ENCODE measurements at regions not wholly inside any gene's neighbourhood (a gene's known extent, or its start where the extent isn't known, plus 50 kb on each side); places are given as distances from the start of the nearest gene placed in this dataset.

DNA sequence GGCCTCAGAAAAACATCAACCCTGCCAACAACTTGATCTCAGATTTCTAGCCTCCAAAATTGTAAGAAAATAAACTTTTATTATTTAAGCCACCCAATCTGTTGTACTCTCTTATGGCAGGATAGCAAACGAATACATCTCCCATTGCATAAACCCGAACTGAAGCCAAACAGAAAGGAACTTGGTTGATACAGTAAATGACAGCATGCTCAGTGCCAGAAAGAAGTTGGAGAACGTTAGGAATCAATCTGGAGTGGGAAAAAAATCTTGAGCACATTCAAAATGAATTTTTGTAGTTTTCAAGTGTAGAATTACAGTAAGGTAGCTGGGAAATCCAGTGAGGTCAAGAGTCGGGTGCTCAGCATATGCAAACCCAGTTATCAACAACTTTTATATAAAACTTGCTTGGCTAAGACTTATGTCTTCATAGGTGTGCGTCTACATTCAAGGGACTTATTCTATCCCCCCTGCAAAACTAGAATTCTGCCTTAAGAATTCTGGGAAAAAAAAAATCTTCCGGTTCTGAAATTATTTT is 157.5 kb upstream of the ANKRD50 start:
- H3K27ac ChIP-seq (ENCODE audit: low read depth, low read length) = no peak overlapping the region
- no peaks in the 10 kb centered on the region for H3K36me3 Mint-ChIP-seq
- intact Hi-C loops (cut with micrococcal nuclease) = no loop called here
- H3K9me3 ChIP-seq (ENCODE audit: control insufficient read depth in 1 of 2, low read length in 2 of 2) = no peaks in the 10 kb centered on the region
- H3K27me3 ChIP-seq (ENCODE audit: insufficient read depth, low read length) = no peaks in the 10 kb centered on the region
- H3K4me1 ChIP-seq (ENCODE audit: insufficient read depth, low read length) = no peaks in the 10 kb centered on the region
- ChIA-PET CTCF (ENCODE audit: partially characterized antibody) (no interaction called here), POLR2A (ENCODE audit: partially characterized antibody) (no interaction called here)
- H3K4me3 ChIP-seq (ENCODE audit: low read length in 2 of 2) = no peak overlapping the region
- DNase-seq = no peak
- peaks cover 0 to 8% (median 3%) of the 10 kb centered on the region in 8 donors for H3K9me3 Mint-ChIP-seq
- no peaks in the 10 kb centered on the region for H3K4me1 Mint-ChIP-seq
- no peak overlapping the region for H3K27ac Mint-ChIP-seq
- H3K36me3 ChIP-seq (ENCODE audit: insufficient read depth, low read length) = no peaks in the 10 kb centered on the region
- no peak overlapping the region for H3K4me3 Mint-ChIP-seq
- H3K27me3 Mint-ChIP-seq = no peaks in the 10 kb centered on the region

DNA sequence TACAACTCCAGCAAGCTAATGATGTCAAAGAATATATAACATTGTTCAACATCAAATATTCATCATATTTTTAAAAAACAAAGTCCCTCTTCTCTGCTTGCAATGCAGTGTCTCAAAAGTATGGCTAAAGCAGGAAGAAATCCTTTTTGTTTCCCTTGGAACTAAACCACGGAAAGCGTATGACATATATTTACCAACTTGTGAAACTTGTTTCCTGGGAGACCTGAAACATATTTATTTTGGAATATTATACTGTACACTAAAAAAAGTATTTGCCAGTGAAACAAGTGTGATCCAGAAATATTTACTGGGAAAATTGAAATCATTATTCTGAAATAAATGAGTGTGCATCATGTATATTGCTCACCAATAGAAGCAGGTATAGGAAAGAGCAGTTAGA is 156.0 kb upstream of the ANKRD50 start:
- no peaks in the 10 kb centered on the region for H3K4me1 ChIP-seq (ENCODE audit: insufficient read depth, low read length)
- H3K9me3 ChIP-seq (ENCODE audit: control insufficient read depth in 1 of 2, low read length in 2 of 2) = no peaks in the 10 kb centered on the region
- CTCF ChIA-PET (ENCODE audit: partially characterized antibody) = no interaction called here
- Mint-ChIP-seq H3K4me3 (no peak overlapping the region), H3K27ac (no peak overlapping the region), H3K4me1 (no peaks in the 10 kb centered on the region), H3K27me3 (no peaks in the 10 kb centered on the region), H3K36me3 (no peaks in the 10 kb centered on the region), H3K9me3 (peaks cover 0 to 7% (median 3%) of the 10 kb centered on the region in 8 donors)
- DNase-seq = no peak
- no peaks in the 10 kb centered on the region for H3K27me3 ChIP-seq (ENCODE audit: insufficient read depth, low read length)
- intact Hi-C loops (cut with micrococcal nuclease) = no loop called here
- no peak overlapping the region for H3K27ac ChIP-seq (ENCODE audit: low read depth, low read length)
- no peaks in the 10 kb centered on the region for H3K36me3 ChIP-seq (ENCODE audit: insufficient read depth, low read length)
- no peak overlapping the region for H3K4me3 ChIP-seq (ENCODE audit: low read length in 2 of 2)
- POLR2A ChIA-PET (ENCODE audit: partially characterized antibody) = no interaction called here

DNA sequence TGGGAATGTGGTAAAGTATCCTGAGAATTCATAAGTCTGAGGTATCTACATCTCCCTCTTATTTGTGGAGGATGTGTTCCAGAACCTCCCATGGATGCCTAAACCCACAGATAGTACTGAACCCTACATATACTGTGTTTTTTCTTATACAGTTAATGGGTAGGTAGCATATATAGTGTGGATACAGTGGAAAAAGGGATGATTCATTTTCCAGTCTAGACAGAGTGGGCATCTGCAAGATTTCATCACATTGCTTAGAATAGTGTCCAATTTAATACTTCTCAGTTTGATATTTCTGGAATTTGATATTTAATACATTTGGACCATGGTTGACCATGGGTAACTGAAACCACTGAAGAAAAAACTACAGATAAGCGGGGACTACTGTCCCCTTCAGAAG is 155.0 kb upstream of the ANKRD50 start:
- H3K36me3 Mint-ChIP-seq = no peaks in the 10 kb centered on the region
- no peaks in the 10 kb centered on the region for H3K36me3 ChIP-seq (ENCODE audit: insufficient read depth, low read length)
- intact Hi-C loops (cut with micrococcal nuclease) = no loop called here
- no peaks in the 10 kb centered on the region for H3K27me3 ChIP-seq (ENCODE audit: insufficient read depth, low read length)
- no peak overlapping the region for H3K27ac ChIP-seq (ENCODE audit: low read depth, low read length)
- no peak overlapping the region for H3K4me3 ChIP-seq (ENCODE audit: low read length in 2 of 2)
- ChIA-PET CTCF (ENCODE audit: partially characterized antibody) (no interaction called here), POLR2A (ENCODE audit: partially characterized antibody) (no interaction called here)
- peaks cover 0 to 7% (median 3%) of the 10 kb centered on the region in 8 donors for H3K9me3 Mint-ChIP-seq
- H3K4me1 ChIP-seq (ENCODE audit: insufficient read depth, low read length) = no peaks in the 10 kb centered on the region
- H3K27me3 Mint-ChIP-seq = no peaks in the 10 kb centered on the region
- H3K27ac Mint-ChIP-seq = no peak overlapping the region
- no peak overlapping the region for H3K4me3 Mint-ChIP-seq
- DNase-seq = no peak
- no peaks in the 10 kb centered on the region for H3K4me1 Mint-ChIP-seq
- H3K9me3 ChIP-seq (ENCODE audit: control insufficient read depth in 1 of 2, low read length in 2 of 2) = no peaks in the 10 kb centered on the region

DNA sequence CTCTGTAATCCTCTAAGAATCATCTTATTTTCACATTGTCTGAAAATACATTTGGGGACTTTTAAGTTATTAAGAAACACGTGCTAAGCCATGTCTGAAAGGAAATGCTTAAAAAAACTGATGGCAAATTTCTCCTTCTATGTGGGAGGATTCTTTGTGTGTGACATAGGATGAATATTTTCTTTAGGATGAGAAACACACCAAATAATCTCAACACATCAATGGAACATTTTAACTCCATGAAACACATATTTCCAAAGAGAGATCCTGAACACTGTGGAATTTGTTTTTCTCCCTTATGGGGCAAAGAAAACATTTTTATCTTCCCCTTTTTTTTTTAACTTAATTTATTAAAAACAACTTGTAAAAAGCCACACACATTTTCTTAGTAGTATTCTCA is 153.8 kb upstream of the ANKRD50 start:
- no peaks in the 10 kb centered on the region for H3K36me3 ChIP-seq (ENCODE audit: insufficient read depth, low read length)
- no peak for DNase-seq
- no peak overlapping the region for H3K27ac ChIP-seq (ENCODE audit: low read depth, low read length)
- Mint-ChIP-seq H3K27ac (no peak overlapping the region), H3K4me3 (no peak overlapping the region), H3K4me1 (no peaks in the 10 kb centered on the region), H3K36me3 (no peaks in the 10 kb centered on the region), H3K9me3 (peaks cover 0 to 7% (median 3%) of the 10 kb centered on the region in 8 donors), H3K27me3 (no peaks in the 10 kb centered on the region)
- no peaks in the 10 kb centered on the region for H3K9me3 ChIP-seq (ENCODE audit: control insufficient read depth in 1 of 2, low read length in 2 of 2)
- no peak overlapping the region for H3K4me3 ChIP-seq (ENCODE audit: low read length in 2 of 2)
- no peaks in the 10 kb centered on the region for H3K27me3 ChIP-seq (ENCODE audit: insufficient read depth, low read length)
- CTCF ChIA-PET (ENCODE audit: partially characterized antibody) = no interaction called here
- intact Hi-C loops (cut with micrococcal nuclease) = no loop called here
- H3K4me1 ChIP-seq (ENCODE audit: insufficient read depth, low read length) = no peaks in the 10 kb centered on the region
- POLR2A ChIA-PET (ENCODE audit: partially characterized antibody) = no interaction called here

DNA sequence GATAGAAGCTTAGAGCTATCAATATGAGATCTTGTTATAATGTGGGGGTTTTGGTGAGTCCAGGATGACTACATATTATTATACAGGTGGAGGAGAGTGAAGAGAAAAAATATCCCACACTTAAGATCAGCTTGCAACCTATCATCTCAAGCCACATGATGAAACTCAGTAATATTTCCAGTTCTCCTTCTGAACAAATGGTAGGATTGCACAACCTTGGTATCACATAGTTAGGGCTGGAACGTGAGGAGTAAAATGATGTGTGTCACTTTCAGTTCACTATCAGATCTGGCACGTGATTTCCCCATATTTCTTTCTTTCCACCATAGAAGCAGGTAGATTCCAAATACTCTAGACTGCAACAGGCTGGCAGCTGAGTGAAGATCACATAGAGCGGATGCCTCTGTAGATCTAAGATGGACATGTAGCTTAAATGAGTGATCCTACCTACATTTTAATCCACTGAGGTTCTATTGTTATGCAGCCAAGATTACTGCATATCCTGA is 150.6 kb upstream of the ANKRD50 start:
- no peak overlapping the region for H3K27ac ChIP-seq (ENCODE audit: low read depth, low read length)
- intact Hi-C loops (cut with micrococcal nuclease) = no loop called here
- H3K4me1 Mint-ChIP-seq = no peaks in the 10 kb centered on the region
- H3K4me3 Mint-ChIP-seq = no peak overlapping the region
- no peak overlapping the region for H3K4me3 ChIP-seq (ENCODE audit: low read length in 2 of 2)
- no peak overlapping the region for H3K27ac Mint-ChIP-seq
- H3K4me1 ChIP-seq (ENCODE audit: insufficient read depth, low read length) = no peaks in the 10 kb centered on the region
- H3K9me3 ChIP-seq (ENCODE audit: control insufficient read depth in 1 of 2, low read length in 2 of 2) = no peaks in the 10 kb centered on the region
- no peaks in the 10 kb centered on the region for H3K36me3 Mint-ChIP-seq
- no peaks in the 10 kb centered on the region for H3K27me3 ChIP-seq (ENCODE audit: insufficient read depth, low read length)
- H3K27me3 Mint-ChIP-seq = no peaks in the 10 kb centered on the region
- DNase-seq = no peak
- H3K9me3 Mint-ChIP-seq = peaks cover 0 to 4% (median 0%) of the 10 kb centered on the region in 8 donors
- ChIA-PET POLR2A (ENCODE audit: partially characterized antibody) (no interaction called here), CTCF (ENCODE audit: partially characterized antibody) (no interaction called here)
- no peaks in the 10 kb centered on the region for H3K36me3 ChIP-seq (ENCODE audit: insufficient read depth, low read length)

DNA sequence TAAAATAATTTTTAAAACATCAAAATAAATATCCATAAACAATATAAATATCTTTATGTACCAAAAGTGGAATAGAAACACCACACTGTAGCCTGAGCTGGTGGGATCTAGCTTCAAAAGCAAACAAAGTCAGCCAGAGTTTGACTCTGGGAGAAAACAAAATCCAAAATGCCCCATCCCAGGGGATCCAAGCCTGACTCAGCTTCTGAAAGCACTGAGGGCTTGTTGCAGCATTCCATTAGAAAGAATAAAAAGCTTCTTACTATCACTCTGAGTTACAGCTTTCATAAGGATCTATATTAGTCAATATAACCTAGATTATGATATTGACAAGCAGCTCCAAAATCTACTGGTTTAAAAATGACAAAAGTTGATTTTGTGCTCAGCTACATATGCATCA is 149.7 kb upstream of the ANKRD50 start:
- Mint-ChIP-seq H3K4me3 (no peak overlapping the region), H3K27me3 (no peaks in the 10 kb centered on the region), H3K27ac (no peak overlapping the region), H3K36me3 (no peaks in the 10 kb centered on the region), H3K9me3 (peaks cover 0 to 5% (median under 1%) of the 10 kb centered on the region in 8 donors), H3K4me1 (no peaks in the 10 kb centered on the region)
- Histone ChIP-seq H3K4me3 (ENCODE audit: low read length in 2 of 2) (no peak overlapping the region), H3K27me3 (ENCODE audit: insufficient read depth, low read length) (no peaks in the 10 kb centered on the region), H3K27ac (ENCODE audit: low read depth, low read length) (no peak overlapping the region), H3K9me3 (ENCODE audit: control insufficient read depth in 1 of 2, low read length in 2 of 2) (no peaks in the 10 kb centered on the region), H3K4me1 (ENCODE audit: insufficient read depth, low read length) (no peaks in the 10 kb centered on the region), H3K36me3 (ENCODE audit: insufficient read depth, low read length) (no peaks in the 10 kb centered on the region)
- CTCF ChIA-PET (ENCODE audit: partially characterized antibody) = no interaction called here
- no peak for DNase-seq
- POLR2A ChIA-PET (ENCODE audit: partially characterized antibody) = no interaction called here
- intact Hi-C loops (cut with micrococcal nuclease) = no loop called here

DNA sequence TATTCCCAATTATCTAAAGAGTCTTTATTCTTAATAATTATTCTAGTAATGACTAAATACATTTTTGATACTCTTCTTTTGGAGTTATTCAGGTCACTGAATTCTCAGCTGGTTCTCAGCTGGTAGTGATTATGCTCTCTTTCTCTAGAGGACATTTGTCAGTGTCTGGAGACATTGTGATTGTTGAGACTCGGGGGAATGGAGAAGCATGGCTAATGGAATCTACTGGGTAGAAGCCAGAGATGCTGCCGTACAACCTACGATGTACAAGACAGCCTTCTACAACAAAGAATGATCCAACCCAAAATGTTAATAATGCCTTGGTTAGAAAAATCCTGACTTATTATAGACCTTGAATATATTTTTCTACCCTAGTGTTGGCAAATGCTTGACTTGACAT is 149.2 kb upstream of the ANKRD50 start:
- Mint-ChIP-seq H3K9me3 (peaks cover 0 to 7% (median under 1%) of the 10 kb centered on the region in 8 donors), H3K36me3 (no peaks in the 10 kb centered on the region), H3K4me1 (no peaks in the 10 kb centered on the region), H3K4me3 (no peak overlapping the region), H3K27me3 (no peaks in the 10 kb centered on the region), H3K27ac (no peak overlapping the region)
- POLR2A ChIA-PET (ENCODE audit: partially characterized antibody) = no interaction called here
- Histone ChIP-seq H3K9me3 (ENCODE audit: control insufficient read depth in 1 of 2, low read length in 2 of 2) (no peaks in the 10 kb centered on the region), H3K27ac (ENCODE audit: low read depth, low read length) (no peak overlapping the region), H3K36me3 (ENCODE audit: insufficient read depth, low read length) (no peaks in the 10 kb centered on the region), H3K27me3 (ENCODE audit: insufficient read depth, low read length) (no peaks in the 10 kb centered on the region), H3K4me1 (ENCODE audit: insufficient read depth, low read length) (no peaks in the 10 kb centered on the region), H3K4me3 (ENCODE audit: low read length in 2 of 2) (no peak overlapping the region)
- intact Hi-C loops (cut with micrococcal nuclease) = no loop called here
- CTCF ChIA-PET (ENCODE audit: partially characterized antibody) = no interaction called here
- DNase-seq = no peak

DNA sequence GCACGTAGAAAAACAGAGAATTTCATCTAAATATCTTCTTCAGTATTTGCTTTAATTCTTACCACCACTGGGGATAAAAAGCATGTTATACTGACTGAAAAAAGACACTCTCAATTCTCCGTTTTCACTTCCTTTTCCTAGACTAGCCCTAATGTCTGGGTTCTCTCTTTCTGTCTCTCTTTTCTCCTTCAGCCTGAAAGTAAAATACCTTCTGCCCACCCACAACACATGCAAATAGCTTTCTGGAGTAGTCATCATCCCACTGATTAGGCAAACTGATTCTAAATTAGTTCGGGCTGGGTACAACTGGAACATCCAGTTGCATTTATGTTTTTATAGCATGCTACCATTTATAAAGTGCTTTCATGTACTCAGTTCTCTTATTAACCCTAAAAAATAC is 142.4 kb upstream of the ANKRD50 start:
- H3K36me3 ChIP-seq (ENCODE audit: insufficient read depth, low read length) = no peaks in the 10 kb centered on the region

More for the DNA sequence above, 142.4 kb upstream of the ANKRD50 start:
- intact Hi-C loops (cut with micrococcal nuclease) = no loop called here
- CTCF ChIA-PET (ENCODE audit: partially characterized antibody) = no interaction called here
- H3K27me3 Mint-ChIP-seq = no peaks in the 10 kb centered on the region
- H3K4me3 ChIP-seq (ENCODE audit: low read length in 2 of 2) = no peak overlapping the region
- no peaks in the 10 kb centered on the region for H3K27me3 ChIP-seq (ENCODE audit: insufficient read depth, low read length)
- no peak overlapping the region for H3K4me3 Mint-ChIP-seq
- no peaks in the 10 kb centered on the region for H3K4me1 Mint-ChIP-seq
- POLR2A ChIA-PET (ENCODE audit: partially characterized antibody) = no interaction called here
- no peak overlapping the region for H3K27ac Mint-ChIP-seq
- H3K36me3 Mint-ChIP-seq = no peaks in the 10 kb centered on the region
- H3K4me1 ChIP-seq (ENCODE audit: insufficient read depth, low read length) = no peaks in the 10 kb centered on the region
- no peaks in the 10 kb centered on the region for H3K9me3 ChIP-seq (ENCODE audit: control insufficient read depth in 1 of 2, low read length in 2 of 2)
- no peak overlapping the region for H3K27ac ChIP-seq (ENCODE audit: low read depth, low read length)
- H3K9me3 Mint-ChIP-seq = peaks cover 0 to 8% (median 3%) of the 10 kb centered on the region in 8 donors
- no peak for DNase-seq
